ENCODE measurements at regions not wholly inside any gene's neighbourhood (a gene's known extent, or its start where the extent isn't known, plus 50 kb on each side); places are given as distances from the start of the nearest gene placed in this dataset.

GRCh38 chr2:6425032-6425431 lies 440.7 kb downstream of the CMPK2 start:
- no peak for DNase-seq

DNA sequence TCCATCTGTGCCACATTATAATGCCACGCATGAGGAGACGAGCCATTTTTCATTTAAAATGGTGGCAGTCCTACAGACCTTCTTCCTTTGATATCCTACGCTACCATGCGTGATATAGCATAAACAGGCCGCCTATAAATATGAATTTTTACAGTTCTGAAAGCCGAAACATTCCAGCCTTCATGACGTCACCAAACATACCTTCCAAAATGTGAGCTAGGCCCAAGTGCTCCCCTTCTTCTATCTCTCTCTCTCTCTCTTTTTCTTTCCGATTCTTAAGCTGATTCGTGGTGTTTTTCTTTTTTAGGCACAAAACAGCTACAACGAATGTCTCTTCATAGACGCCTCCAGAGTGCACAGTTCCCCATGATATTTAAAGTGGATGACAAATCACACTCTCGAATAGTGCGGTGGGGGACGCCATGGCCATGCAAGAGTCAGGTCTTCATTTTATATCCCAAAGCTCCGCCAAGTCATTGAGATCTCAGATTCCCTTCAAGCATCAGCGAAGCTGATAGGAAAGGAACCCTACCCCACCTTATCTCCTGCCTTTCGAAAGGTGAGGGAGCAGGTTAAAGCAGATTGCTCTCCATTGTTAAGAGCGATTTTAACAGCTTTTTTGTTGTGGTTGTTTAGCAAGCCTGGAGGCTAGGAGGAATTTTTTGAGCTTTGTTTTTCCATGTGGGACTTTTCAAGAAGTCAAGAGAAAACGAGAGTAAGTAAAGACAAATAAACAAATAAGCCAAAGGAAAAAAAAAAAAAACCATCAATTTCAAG lies 436.3 kb downstream of the CMPK2 start:
- DNase-seq: no peak

GRCh38 chr2:6434438-6434837 lies 431.3 kb downstream of the CMPK2 start:
- no peak for DNase-seq

DNA sequence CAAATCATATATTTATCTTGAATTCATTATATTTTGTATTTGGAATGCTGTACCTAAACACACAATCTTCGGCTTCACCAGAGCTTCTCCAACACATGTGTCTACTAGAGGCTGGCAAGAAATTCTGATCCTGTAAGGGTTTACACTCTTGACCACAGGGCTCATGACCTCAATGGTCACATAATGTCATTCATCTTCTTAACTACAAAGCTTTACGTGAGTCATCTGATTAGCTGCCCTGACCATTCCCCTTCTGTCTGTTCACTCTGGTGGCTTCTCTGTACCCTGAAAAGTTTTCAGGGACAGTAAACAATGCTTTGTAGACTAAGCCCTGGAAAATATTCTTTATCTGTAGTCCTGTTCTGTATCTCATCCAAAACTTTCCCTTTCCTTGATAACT lies 423.9 kb downstream of the CMPK2 start:
- DNase-seq: no peak

DNA sequence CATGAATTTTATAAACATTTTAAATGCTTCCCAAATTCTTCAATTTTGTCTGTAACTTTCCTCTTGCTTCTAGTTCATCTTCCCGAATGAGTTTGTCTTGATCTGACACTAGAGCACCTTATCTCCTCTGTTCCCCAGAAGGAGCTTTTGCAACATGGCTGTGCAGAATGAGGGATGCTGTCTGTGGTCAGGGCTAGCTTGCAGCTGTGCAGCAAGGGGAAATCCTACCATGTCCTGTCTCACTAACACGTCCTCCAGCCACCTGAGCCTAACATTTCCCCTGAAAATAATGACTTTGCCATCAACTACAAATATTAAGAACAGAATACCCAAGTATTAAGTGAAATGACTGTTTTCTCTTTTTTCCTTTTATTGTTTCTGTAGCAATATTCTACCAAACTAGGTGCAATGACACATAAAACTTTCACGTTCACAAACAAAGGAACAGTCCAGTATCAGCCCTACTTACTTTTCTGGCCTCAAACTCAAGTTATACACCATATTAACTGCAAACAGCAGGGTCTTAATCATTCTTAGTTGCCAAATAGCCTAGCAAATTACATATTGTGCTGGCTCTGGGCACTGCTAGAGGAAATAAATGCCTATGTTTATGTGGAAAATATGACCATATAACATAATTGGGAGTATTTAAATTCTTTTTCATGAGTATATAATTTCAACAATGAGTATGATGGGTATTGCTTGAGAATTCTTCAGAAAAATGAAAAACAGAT lies 423.3 kb downstream of the CMPK2 start:
- DNase-seq: no peak

DNA sequence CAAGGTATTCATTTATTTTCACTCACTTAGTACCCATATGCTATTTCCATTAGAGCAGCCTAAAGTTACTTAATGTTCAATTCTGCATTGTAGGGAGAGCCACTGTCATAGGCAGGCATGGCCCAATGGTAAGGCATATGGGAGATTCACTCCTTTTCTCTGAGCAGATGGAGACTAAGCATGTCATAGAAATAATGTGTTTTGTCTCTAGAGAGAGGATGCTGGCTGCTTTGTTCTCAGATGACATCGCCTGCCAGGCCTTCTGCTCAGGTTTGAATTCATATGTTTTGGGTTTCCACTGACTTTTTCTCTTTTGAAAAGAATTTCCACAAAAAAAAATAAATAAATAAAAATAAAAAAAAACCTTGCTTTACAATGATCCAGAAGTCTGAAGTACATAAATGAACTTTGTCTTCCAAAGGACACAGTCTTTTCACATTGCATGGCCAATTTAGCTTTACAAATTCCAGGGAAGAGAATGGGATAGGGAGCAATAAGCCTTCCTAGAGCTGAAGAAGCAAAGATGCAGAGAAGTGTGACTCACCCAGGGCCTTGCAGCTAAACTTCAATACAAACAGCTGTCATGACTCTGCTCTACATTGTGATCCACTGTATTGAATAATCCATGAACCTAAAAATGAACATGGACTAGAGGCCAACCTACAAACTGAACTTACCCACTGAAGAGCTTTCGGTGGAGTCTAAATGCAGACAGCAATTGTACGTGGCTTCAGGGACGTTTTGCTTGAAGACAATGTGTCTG lies 422.5 kb downstream of the CMPK2 start:
- DNase-seq: no peak

GRCh38 chr2:6444514-6444913 lies 421.2 kb downstream of the CMPK2 start:
- no peak for DNase-seq

- DNase-seq: no peak
These were observed 420.6 kb downstream of the CMPK2 start for GRCh38 chr2:6445156-6445555.

GRCh38 chr2:6446938-6447608 lies 418.6 kb downstream of the CMPK2 start:
- no peak for DNase-seq

DNA sequence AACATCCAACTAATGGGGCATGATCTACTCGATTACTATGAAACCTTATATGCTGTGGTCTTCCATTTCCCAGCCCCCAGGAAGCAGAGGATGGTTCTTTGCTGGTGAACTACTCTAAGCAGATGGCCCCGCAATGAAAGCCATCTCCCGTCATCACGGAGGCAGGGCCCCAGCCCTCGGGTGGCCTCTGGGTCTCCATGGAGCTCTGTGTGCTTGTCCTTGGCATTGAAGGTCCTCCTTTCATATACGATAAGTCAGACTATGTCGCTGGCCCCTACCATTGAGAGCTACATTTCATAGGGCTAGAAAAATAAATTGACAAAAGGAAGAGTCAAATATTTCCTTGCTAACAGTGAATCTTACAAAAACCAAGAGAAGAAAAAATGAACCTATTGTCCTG lies 416.8 kb downstream of the CMPK2 start:
- no peak for DNase-seq

DNA sequence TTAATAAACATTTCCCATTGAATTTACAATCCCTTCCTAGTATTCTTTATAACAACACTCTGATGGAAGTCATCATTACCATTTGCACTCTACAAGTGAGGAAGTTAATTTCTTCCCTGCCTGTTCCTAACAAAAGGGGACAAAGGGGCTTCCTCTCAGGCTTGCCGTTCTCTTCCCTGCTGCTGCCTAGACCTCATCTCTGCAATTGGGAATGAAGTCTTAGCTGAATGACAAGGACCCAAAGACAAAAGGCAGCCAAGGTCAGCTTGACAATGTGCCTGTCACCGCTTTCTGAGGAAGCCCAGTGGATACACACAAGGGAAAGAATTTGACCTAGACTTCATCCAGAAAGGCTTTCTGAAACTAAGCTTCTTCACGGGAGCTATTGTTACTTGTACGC lies 416.4 kb downstream of the CMPK2 start:
- no peak for DNase-seq

GRCh38 chr2:6452702-6453481 lies 412.8 kb downstream of the CMPK2 start:
- no peak for DNase-seq

- no peak for DNase-seq
These were observed 411.3 kb downstream of the CMPK2 start for GRCh38 chr2:6454286-6454990.

DNA sequence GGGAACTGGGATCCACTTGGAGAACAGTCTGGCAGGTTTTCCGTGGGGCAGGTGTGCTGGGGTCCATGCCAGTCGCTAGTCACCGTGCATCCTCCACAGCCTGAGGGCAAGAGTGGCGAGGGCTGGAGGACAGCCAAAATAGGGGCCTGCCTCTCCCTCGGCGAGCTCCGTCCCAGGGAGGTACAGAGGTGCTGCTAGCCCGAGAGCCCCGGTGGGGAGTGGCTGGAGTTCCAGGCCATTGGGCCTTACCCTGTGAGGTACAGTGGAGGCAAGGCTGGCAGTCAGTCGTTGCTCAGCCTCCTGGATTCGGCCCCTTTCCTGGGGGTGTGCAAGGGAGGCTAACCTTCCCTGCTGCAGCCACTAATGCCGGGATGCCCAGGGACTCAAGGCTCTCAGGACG lies 406.6 kb downstream of the CMPK2 start:
- no peak for DNase-seq

GRCh38 chr2:6470518-6470917 lies 395.2 kb downstream of the CMPK2 start:
- no peak for DNase-seq

DNA sequence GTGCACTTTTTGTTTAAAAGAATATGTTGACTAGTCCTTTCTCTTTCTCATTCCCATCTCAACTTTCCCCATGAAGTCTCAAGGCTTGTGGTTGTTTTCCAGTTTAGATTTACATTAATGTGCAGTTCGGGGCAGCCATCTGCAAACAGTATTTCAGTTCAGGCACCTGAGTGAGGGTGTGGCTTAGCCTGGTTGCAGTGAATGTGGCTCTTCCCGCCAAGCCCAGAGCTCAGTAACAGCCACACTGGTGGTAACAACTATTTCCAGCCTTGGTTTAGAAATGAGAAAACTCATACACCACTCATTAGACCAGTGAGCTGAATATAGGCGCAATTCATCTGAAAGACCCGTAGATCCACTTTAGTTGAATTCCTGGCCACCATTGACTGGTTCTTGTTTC lies 394.3 kb downstream of the CMPK2 start:
- DNase-seq: no peak

GRCh38 chr2:6474161-6475140 lies 391.3 kb downstream of the CMPK2 start:
- no peak for DNase-seq

- DNase-seq: no peak
These were observed 390.4 kb downstream of the CMPK2 start for GRCh38 chr2:6475155-6475940.

GRCh38 chr2:6480514-6480913 lies 385.2 kb downstream of the CMPK2 start:
- DNase-seq: no peak

DNA sequence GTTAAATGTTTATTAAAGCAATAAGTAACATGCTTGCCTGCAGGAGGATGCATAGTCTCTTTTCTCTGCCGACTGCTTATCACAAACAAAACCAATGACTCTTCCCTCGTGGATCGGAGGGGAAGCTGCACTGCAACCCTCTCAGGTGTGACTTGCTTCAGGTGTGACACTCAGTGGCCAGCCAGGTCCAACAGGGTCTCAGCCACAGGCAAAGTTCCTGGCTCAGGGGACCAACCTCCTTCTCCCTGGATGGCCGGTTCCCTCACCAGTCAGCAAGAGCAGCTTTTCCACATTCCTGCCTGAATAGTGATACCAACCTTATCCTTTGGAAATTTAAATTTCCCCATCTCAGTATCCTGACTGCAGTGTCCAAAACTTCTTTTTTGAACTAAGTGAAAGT lies 383.5 kb downstream of the CMPK2 start:
- no peak for DNase-seq

All from central memory CD4-positive, alpha-beta T cell (primary cell).